Panc1 (cell line): ENCODE measurements at regions not wholly inside any gene's neighbourhood (a gene's known extent, or its start where the extent isn't known, plus 50 kb on each side); places are given as distances from the start of the nearest gene placed in this dataset.

Experiments
- ATAC-seq: fragments of 200-7000 bp; cut with Tn5 transposase; 2 replicates; pipeline ENCODE4 v1.9.1; 2020; ENCODE audit warnings: mild to moderate bottlenecking, moderate library complexity
- BruUV-seq: library from RNA; stranded (reverse); fragments of 400-500 nt; replicated peaks from 2 replicates; lab custom pipeline; 2021; lab: Mats Ljungman, UMichigan
- CTCF ChIA-PET: fragments of 300-600 bp; sonication (Branson Sonifier 250); formaldehyde crosslinking; loops from one replicate; lab custom pipeline; 2022; ENCODE audit warnings: antibody characterized with exemption; lab: Charles Lee
- POLR2A ChIA-PET: fragments of 300-600 bp; sonication (Branson Sonifier 250); formaldehyde crosslinking; loops from one replicate; lab custom pipeline; 2022; ENCODE audit warnings: antibody characterized with exemption; lab: Charles Lee
- DNase-seq: peaks from one replicate; pipeline ENCODE4 v3.0.0-alpha.2; 2010; ENCODE audit warnings: low read depth, low spot score
- H3K27ac ChIP-seq: 2 replicates; pipeline ENCODE4 v1.5.1; 2011; ENCODE audit warnings: mild to moderate bottlenecking, low read length, inconsistent platforms
- H3K27me3 ChIP-seq: fragments of 200-500 bp; sonication (Bioruptor generic); 2 replicates; pipeline ENCODE4 v1.6.0; 2014; ENCODE audit warnings: low read length, inconsistent platforms; ENCODE audit not compliant: control insufficient read depth, insufficient read depth
- H3K36me3 ChIP-seq: fragments of 200-500 bp; sonication (Bioruptor generic); 2 replicates; pipeline ENCODE4 v1.5.1; 2014; ENCODE audit warnings: inconsistent platforms, mild to moderate bottlenecking, low read length, moderate library complexity; ENCODE audit not compliant: control insufficient read depth, insufficient read depth
- H3K4me1 ChIP-seq: 2 replicates; pipeline ENCODE4 v1.5.1; 2011; ENCODE audit warnings: inconsistent platforms, mild to moderate bottlenecking, low read length, moderate library complexity; ENCODE audit not compliant: control insufficient read depth, insufficient read depth
- H3K4me3 ChIP-seq, 2 experiments: 2 replicates each; pipeline ENCODE4 v1.5.1; 2011 to 2012; ENCODE audit warnings: low read depth in 2 of 2, low read length in 2 of 2, mild to moderate bottlenecking in 2 of 2, inconsistent platforms in 1 of 2, moderate library complexity in 1 of 2
- H3K9me3 ChIP-seq: fragments of 200-500 bp; sonication (Bioruptor generic); 2 replicates; pipeline ENCODE4 v1.5.1; 2014; ENCODE audit warnings: low read depth, mild to moderate bottlenecking, inconsistent platforms, low read length, moderate library complexity; ENCODE audit not compliant: control insufficient read depth, insufficient read depth
- POLR2AphosphoS5 ChIP-seq: IDR thresholded peaks from 2 replicates; pipeline ENCODE4 v1.6.1; 2012; ENCODE audit warnings: mild to moderate bottlenecking, low read depth, low read length, moderate library complexity
- SIN3A ChIP-seq: IDR thresholded peaks from 2 replicates; pipeline ENCODE4 v1.6.1; 2012; ENCODE audit warnings: low read depth, mild to moderate bottlenecking, low read length, moderate library complexity, borderline replicate concordance; ENCODE audit not compliant: insufficient read depth
- TCF7L2 ChIP-seq: IDR thresholded peaks from 2 replicates; pipeline ENCODE4 v1.6.1; 2011; ENCODE audit warnings: mild to moderate bottlenecking, low read depth, low read length, inconsistent platforms
- in situ Hi-C: cut with HindIII; loops from 2 replicates; pipeline ENCODE4 v1.10.0; 2016; ENCODE audit warnings: low sequenced_read_pairs, low pct_unique_long_range_greater_than_20kb
- intact Hi-C: fragments of 100-400 bp; cut with micrococcal nuclease; formaldehyde crosslinking; loops from one replicate; pipeline ENCODE4 v1.10.0; 2022; ENCODE audit not compliant: unreplicated experiment
- TF ChIP-seq, protein P1 (sequence below), 2 experiments: IDR thresholded peaks; 2 replicates each; pipeline ENCODE4 v1.6.1; 2011 to 2012; ENCODE audit warnings: low read depth in 2 of 2, control low read depth in 1 of 2, low read length in 1 of 2, mild to moderate bottlenecking in 1 of 2, moderate library complexity in 1 of 2; ENCODE audit not compliant: insufficient read depth in 1 of 2
- TF ChIP-seq, protein P2 (sequence below): fragments of 450-650 bp; IDR thresholded peaks from 2 replicates; pipeline ENCODE4 v1.5.1; 2017; ENCODE audit warnings: mild to moderate bottlenecking

DNA sequence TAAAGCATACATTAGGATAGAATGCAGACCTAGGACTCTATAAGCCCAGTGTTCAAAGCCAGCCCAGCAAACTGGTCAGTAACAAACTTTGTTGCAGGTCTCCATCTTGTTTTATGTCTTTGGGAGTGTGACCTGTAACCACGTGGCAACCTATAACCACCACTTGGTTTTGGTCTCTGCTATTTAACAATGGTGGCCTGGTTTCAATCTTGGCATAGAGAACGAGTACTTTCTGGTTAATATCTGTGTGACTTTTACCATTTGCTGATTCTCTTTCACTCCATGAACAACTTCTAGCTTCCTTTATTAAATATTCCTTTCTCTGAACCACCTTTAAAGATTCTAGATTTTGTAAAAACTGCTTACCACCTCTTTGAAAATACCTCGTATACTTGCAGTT is 118.5 kb downstream of the KCNS3 start:
- intact Hi-C loops (no loop called here), in situ Hi-C loops (no loop called here)
- Histone ChIP-seq H3K36me3 (no peaks in the 10 kb centered on the region), H3K9me3 (no peaks in the 10 kb centered on the region; the same call in 1 of the 2 replicates), H3K4me1 (no peaks in the 10 kb centered on the region), H3K27me3 (no peaks in the 10 kb centered on the region), H3K4me3 (no peak overlapping the region), H3K27ac (no peak overlapping the region)
- TF ChIP-seq, protein P1, sequence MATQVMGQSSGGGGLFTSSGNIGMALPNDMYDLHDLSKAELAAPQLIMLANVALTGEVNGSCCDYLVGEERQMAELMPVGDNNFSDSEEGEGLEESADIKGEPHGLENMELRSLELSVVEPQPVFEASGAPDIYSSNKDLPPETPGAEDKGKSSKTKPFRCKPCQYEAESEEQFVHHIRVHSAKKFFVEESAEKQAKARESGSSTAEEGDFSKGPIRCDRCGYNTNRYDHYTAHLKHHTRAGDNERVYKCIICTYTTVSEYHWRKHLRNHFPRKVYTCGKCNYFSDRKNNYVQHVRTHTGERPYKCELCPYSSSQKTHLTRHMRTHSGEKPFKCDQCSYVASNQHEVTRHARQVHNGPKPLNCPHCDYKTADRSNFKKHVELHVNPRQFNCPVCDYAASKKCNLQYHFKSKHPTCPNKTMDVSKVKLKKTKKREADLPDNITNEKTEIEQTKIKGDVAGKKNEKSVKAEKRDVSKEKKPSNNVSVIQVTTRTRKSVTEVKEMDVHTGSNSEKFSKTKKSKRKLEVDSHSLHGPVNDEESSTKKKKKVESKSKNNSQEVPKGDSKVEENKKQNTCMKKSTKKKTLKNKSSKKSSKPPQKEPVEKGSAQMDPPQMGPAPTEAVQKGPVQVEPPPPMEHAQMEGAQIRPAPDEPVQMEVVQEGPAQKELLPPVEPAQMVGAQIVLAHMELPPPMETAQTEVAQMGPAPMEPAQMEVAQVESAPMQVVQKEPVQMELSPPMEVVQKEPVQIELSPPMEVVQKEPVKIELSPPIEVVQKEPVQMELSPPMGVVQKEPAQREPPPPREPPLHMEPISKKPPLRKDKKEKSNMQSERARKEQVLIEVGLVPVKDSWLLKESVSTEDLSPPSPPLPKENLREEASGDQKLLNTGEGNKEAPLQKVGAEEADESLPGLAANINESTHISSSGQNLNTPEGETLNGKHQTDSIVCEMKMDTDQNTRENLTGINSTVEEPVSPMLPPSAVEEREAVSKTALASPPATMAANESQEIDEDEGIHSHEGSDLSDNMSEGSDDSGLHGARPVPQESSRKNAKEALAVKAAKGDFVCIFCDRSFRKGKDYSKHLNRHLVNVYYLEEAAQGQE (IDR thresholded peaks at IDR 0.05; ENCODE audit: insufficient read depth in 1 of 2, low read depth in 2 of 2, low read length in 1 of 2) = no peak
- TF ChIP-seq POLR2AphosphoS5 = no peak
- no peak for TF ChIP-seq TCF7L2
- TF ChIP-seq, protein P2, sequence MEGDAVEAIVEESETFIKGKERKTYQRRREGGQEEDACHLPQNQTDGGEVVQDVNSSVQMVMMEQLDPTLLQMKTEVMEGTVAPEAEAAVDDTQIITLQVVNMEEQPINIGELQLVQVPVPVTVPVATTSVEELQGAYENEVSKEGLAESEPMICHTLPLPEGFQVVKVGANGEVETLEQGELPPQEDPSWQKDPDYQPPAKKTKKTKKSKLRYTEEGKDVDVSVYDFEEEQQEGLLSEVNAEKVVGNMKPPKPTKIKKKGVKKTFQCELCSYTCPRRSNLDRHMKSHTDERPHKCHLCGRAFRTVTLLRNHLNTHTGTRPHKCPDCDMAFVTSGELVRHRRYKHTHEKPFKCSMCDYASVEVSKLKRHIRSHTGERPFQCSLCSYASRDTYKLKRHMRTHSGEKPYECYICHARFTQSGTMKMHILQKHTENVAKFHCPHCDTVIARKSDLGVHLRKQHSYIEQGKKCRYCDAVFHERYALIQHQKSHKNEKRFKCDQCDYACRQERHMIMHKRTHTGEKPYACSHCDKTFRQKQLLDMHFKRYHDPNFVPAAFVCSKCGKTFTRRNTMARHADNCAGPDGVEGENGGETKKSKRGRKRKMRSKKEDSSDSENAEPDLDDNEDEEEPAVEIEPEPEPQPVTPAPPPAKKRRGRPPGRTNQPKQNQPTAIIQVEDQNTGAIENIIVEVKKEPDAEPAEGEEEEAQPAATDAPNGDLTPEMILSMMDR = no peak
- no peak for DNase-seq
- CTCF ChIA-PET = no interaction called here
- POLR2A ChIA-PET = no interaction called here
- BruUV-seq = no TSS peak
- ATAC-seq = no peak

DNA sequence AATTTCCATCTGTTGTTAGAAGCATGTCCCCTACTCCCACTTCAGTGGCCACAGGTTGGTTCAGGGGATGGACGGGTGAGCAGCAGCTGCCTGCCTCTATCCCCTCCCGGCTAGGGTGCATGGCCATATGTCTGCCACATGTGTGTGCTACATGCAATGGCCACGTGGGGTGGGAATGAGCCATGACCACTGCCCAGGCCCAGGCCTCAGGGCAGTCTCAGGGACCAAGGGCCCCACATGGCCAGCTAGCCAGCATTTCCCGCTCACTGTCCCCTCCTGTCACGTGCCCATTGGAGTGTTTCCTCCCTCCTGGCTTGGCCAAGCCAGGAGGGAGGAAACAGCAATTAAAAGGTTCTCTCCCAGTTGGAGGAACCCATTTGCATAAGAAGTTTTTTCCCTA is 117.1 kb downstream of the KCNS3 start:
- Histone ChIP-seq H3K4me3 (no peak overlapping the region), H3K4me1 (no peaks in the 10 kb centered on the region), H3K27me3 (no peaks in the 10 kb centered on the region), H3K9me3 (no peaks in the 10 kb centered on the region; the same call in 1 of the 2 replicates), H3K36me3 (no peaks in the 10 kb centered on the region), H3K27ac (no peak overlapping the region)
- BruUV-seq = no TSS peak
- ChIA-PET CTCF (interaction anchor here (0.7 kb wide), 1 partner anchor 14 kb away, joined by 4 read pairs; no protein-coding TSS in a partner anchor), POLR2A (interaction anchor here (0.6 kb wide), 1 partner anchor 350 kb away, joined by 3 read pairs; no protein-coding TSS in a partner anchor)
- in situ Hi-C loops = no loop called here
- TF ChIP-seq, protein P2 = no peak
- TF ChIP-seq TCF7L2 (no peak), SIN3A (no peak), POLR2AphosphoS5 (no peak)
- TF ChIP-seq, protein P1 (IDR thresholded peaks at IDR 0.05; ENCODE audit: insufficient read depth in 1 of 2, low read depth in 2 of 2, low read length in 1 of 2) = no peak
- intact Hi-C loops = no loop called here
- no peak for DNase-seq
- ATAC-seq = no peak
